ENCODE measurements at regions not wholly inside any gene's neighbourhood (a gene's known extent, or its start where the extent isn't known, plus 50 kb on each side); places are given as distances from the start of the nearest gene placed in this dataset.

DNA sequence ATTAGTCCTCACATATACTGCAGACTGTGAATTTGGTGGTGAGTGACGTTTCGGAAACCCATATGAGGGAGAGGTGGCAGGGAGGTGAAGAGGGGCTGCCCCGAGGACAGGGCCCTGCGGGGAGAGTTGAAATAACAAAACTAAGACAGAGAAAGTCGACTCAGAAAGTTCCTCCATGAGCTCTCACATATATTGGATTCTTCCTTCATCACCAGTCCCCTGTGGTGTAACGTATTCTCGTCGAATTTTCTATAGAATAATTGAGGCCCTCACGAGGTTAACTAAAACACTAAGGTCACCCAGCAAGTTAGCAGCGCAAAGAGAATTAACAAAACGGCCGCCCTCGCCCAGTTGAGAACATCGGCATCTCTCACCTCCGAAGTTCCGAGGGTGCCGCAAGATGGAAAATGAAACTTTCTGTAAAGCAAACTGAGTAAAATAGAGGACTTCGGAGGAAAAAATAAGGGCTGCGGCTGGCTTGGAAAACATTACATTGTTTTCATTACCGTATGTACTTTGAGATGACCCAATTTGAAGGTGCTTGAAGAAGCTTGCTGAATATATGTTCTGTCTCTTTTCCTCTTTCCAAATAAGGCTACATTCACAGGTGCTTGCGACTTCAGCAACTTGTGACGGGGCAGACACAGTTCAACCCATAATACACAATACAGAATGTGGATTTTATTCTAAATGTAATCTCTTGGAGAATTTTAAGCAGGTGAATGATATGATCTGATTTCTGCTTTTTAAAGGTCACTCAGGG is 490.9 kb upstream of the JARID2 start:
- Mint-ChIP-seq H3K4me1 (peaks cover 9% of the 10 kb centered on the region), H3K36me3 (ENCODE audit: low read depth) (no peaks in the 10 kb centered on the region; the same call in 2 of the 3 replicates), H3K27ac (no peak overlapping the region), H3K9me3 (no peaks in the 10 kb centered on the region), H3K27me3 (ENCODE audit: insufficient read depth, low read depth, poor library complexity) (no peaks in the 10 kb centered on the region), H3K4me3 (no peak overlapping the region)
- H4K20me1 ChIP-seq (replicated peaks; ENCODE audit: insufficient read depth): no peaks in the 10 kb centered on the region
- H3K79me2 ChIP-seq (replicated peaks; ENCODE audit: insufficient read depth): no peaks in the 10 kb centered on the region
- H3K4me1 ChIP-seq (ENCODE audit: insufficient read depth): peaks cover 8% of the 10 kb centered on the region
- TF ChIP-seq EZH2 (IDR thresholded peaks at IDR 0.05; ENCODE audit: low read depth, unreplicated experiment): no peak
- no peaks in the 10 kb centered on the region for H3K27me3 ChIP-seq (ENCODE audit: insufficient read depth)
- no peak overlapping the region for H3K4me3 ChIP-seq
- ATAC-seq (no peak), DNase-seq (ENCODE audit: low spot score) (no peak)
- no peak overlapping the region for H3K27ac ChIP-seq (ENCODE audit: low read depth)
- no peaks in the 10 kb centered on the region for H3K36me3 ChIP-seq (ENCODE audit: insufficient read depth)
- H2AFZ ChIP-seq: no peak overlapping the region
- no peaks in the 10 kb centered on the region; the same call in 1 of the 2 replicates for H3F3A ChIP-seq (replicated peaks; ENCODE audit: low read depth)
- H3K4me2 ChIP-seq: no peak overlapping the region
- H3K9me2 ChIP-seq (ENCODE audit: insufficient read depth): no peaks in the 10 kb centered on the region

GRCh38 chr6:14756340-14756739 is 489.5 kb upstream of the JARID2 start:
- Histone ChIP-seq H3K27ac (ENCODE audit: low read depth) (no peak overlapping the region), H3K4me2 (no peak overlapping the region), H3K9me2 (ENCODE audit: insufficient read depth) (no peaks in the 10 kb centered on the region; the same call in 1 of the 2 replicates), H3K79me2 (replicated peaks; ENCODE audit: insufficient read depth) (no peaks in the 10 kb centered on the region), H3K36me3 (ENCODE audit: insufficient read depth) (no peaks in the 10 kb centered on the region), H3K4me1 (ENCODE audit: insufficient read depth) (peaks cover 12% of the 10 kb centered on the region), H2AFZ (no peak overlapping the region), H4K20me1 (replicated peaks; ENCODE audit: insufficient read depth) (no peaks in the 10 kb centered on the region), H3K27me3 (ENCODE audit: insufficient read depth) (no peaks in the 10 kb centered on the region), H3K4me3 (no peak overlapping the region), H3F3A (replicated peaks; ENCODE audit: low read depth) (no peaks in the 10 kb centered on the region; the same call in 1 of the 2 replicates)
- Mint-ChIP-seq H3K4me3 (no peak overlapping the region), H3K9me3 (no peaks in the 10 kb centered on the region), H3K27me3 (ENCODE audit: insufficient read depth, low read depth, poor library complexity) (no peaks in the 10 kb centered on the region), H3K36me3 (ENCODE audit: low read depth) (no peaks in the 10 kb centered on the region; the same call in 2 of the 3 replicates), H3K4me1 (peaks cover 9% of the 10 kb centered on the region), H3K27ac (no peak overlapping the region)
- DNase-seq (ENCODE audit: low spot score): no peak
- ATAC-seq: no peak
- TF ChIP-seq STAT1 (IDR thresholded peaks at IDR 0.05; ENCODE audit: unreplicated experiment): no peak
- TF ChIP-seq, protein P1, sequence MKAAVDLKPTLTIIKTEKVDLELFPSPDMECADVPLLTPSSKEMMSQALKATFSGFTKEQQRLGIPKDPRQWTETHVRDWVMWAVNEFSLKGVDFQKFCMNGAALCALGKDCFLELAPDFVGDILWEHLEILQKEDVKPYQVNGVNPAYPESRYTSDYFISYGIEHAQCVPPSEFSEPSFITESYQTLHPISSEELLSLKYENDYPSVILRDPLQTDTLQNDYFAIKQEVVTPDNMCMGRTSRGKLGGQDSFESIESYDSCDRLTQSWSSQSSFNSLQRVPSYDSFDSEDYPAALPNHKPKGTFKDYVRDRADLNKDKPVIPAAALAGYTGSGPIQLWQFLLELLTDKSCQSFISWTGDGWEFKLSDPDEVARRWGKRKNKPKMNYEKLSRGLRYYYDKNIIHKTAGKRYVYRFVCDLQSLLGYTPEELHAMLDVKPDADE (IDR thresholded peaks at IDR 0.05): no peak
- no peak for TF ChIP-seq NANOG (IDR thresholded peaks at IDR 0.05; ENCODE audit: borderline replicate concordance)
- TF ChIP-seq, protein P2, sequence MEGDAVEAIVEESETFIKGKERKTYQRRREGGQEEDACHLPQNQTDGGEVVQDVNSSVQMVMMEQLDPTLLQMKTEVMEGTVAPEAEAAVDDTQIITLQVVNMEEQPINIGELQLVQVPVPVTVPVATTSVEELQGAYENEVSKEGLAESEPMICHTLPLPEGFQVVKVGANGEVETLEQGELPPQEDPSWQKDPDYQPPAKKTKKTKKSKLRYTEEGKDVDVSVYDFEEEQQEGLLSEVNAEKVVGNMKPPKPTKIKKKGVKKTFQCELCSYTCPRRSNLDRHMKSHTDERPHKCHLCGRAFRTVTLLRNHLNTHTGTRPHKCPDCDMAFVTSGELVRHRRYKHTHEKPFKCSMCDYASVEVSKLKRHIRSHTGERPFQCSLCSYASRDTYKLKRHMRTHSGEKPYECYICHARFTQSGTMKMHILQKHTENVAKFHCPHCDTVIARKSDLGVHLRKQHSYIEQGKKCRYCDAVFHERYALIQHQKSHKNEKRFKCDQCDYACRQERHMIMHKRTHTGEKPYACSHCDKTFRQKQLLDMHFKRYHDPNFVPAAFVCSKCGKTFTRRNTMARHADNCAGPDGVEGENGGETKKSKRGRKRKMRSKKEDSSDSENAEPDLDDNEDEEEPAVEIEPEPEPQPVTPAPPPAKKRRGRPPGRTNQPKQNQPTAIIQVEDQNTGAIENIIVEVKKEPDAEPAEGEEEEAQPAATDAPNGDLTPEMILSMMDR (conservative IDR thresholded peaks at IDR 0.05; ENCODE audit: low read depth in 2 of 2): no peak
- no peak for TF ChIP-seq EZH2 (IDR thresholded peaks at IDR 0.05; ENCODE audit: low read depth, unreplicated experiment)
- TF ChIP-seq, protein P3, sequence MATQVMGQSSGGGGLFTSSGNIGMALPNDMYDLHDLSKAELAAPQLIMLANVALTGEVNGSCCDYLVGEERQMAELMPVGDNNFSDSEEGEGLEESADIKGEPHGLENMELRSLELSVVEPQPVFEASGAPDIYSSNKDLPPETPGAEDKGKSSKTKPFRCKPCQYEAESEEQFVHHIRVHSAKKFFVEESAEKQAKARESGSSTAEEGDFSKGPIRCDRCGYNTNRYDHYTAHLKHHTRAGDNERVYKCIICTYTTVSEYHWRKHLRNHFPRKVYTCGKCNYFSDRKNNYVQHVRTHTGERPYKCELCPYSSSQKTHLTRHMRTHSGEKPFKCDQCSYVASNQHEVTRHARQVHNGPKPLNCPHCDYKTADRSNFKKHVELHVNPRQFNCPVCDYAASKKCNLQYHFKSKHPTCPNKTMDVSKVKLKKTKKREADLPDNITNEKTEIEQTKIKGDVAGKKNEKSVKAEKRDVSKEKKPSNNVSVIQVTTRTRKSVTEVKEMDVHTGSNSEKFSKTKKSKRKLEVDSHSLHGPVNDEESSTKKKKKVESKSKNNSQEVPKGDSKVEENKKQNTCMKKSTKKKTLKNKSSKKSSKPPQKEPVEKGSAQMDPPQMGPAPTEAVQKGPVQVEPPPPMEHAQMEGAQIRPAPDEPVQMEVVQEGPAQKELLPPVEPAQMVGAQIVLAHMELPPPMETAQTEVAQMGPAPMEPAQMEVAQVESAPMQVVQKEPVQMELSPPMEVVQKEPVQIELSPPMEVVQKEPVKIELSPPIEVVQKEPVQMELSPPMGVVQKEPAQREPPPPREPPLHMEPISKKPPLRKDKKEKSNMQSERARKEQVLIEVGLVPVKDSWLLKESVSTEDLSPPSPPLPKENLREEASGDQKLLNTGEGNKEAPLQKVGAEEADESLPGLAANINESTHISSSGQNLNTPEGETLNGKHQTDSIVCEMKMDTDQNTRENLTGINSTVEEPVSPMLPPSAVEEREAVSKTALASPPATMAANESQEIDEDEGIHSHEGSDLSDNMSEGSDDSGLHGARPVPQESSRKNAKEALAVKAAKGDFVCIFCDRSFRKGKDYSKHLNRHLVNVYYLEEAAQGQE (IDR thresholded peaks at IDR 0.05; ENCODE audit: unreplicated experiment): no peak
- TF ChIP-seq ZNF331 (CRISPR knock-in tag; IDR thresholded peaks at IDR 0.05; ENCODE audit: low read depth): no peak
- TF ChIP-seq EZH2phosphoT487 (IDR thresholded peaks at IDR 0.05; ENCODE audit: unreplicated experiment): no peak
- no peak for TF ChIP-seq CREB1 (CRISPR knock-in tag; IDR thresholded peaks at IDR 0.05; ENCODE audit: low read depth)
